Activated B cell treated with CpG ODN at 0.5 μM for 24 hours (primary cell): ENCODE measurements at regions not wholly inside any gene's neighbourhood (a gene's known extent, or its start where the extent isn't known, plus 50 kb on each side); places are given as distances from the start of the nearest gene placed in this dataset.

Experiments used
- ATAC-seq: fragments of 200-7000 bp; cut with Tn5 transposase; one replicate; pipeline ENCODE4 v1.10.0; 2021; ENCODE audit warnings: low read depth, mild to moderate bottlenecking, moderate library complexity
- CTCF ChIA-PET: fragments of 350-600 bp; sonication (Branson Sonifier 250); formaldehyde crosslinking; loops from one replicate; lab custom pipeline; 2021; ENCODE audit warnings: antibody characterized with exemption; lab: Charles Lee
- POLR2A ChIA-PET: fragments of 350-600 bp; sonication (Branson Sonifier 250); formaldehyde crosslinking; loops from one replicate; lab custom pipeline; 2021; ENCODE audit warnings: antibody characterized with exemption; lab: Charles Lee
- DNase-seq: peaks from one replicate; pipeline ENCODE4 v3.0.0; 2022
- H3K27ac Mint-ChIP-seq: one replicate; pipeline ENCODE4 v1.8.0; 2020; ENCODE audit warnings: mixed read lengths
- H3K27me3 Mint-ChIP-seq: one replicate; pipeline ENCODE4 v1.8.0; 2021; ENCODE audit warnings: mixed read lengths
- H3K36me3 Mint-ChIP-seq: one replicate; pipeline ENCODE4 v1.8.0; 2021; ENCODE audit warnings: low read depth, mixed read lengths
- H3K4me1 Mint-ChIP-seq: one replicate; pipeline ENCODE4 v1.8.0; 2021; ENCODE audit warnings: mixed read lengths
- H3K4me3 Mint-ChIP-seq: one replicate; pipeline ENCODE4 v1.8.0; 2020; ENCODE audit warnings: mild to moderate bottlenecking, mixed read lengths
- H3K9me3 Mint-ChIP-seq: one replicate; pipeline ENCODE4 v1.8.0; 2020; ENCODE audit warnings: mixed read lengths
- CTCF ChIP-seq: fragments of 200-600 bp; IDR thresholded peaks from one replicate; pipeline ENCODE4 v1.8.0; 2022; ENCODE audit warnings: antibody characterized with exemption, mild to moderate bottlenecking
- intact Hi-C: fragments of 100-400 bp; cut with micrococcal nuclease; formaldehyde crosslinking; loops from one replicate; pipeline ENCODE4 v1.15.1; 2024

- no peak overlapping the region for H3K27ac Mint-ChIP-seq
- no peak for ATAC-seq
- ChIA-PET POLR2A (no interaction called here), CTCF (no interaction called here)
- no peaks in the 10 kb centered on the region for H3K36me3 Mint-ChIP-seq
- no peaks in the 10 kb centered on the region for H3K4me1 Mint-ChIP-seq
- H3K9me3 Mint-ChIP-seq, result peaks cover 8% of the 10 kb centered on the region
- DNase-seq, result no peak
- no peaks in the 10 kb centered on the region for H3K27me3 Mint-ChIP-seq
- TF ChIP-seq CTCF, result no peak
- intact Hi-C loops, result no loop called here
- no peak overlapping the region for H3K4me3 Mint-ChIP-seq
Observed at GRCh38 chr13:34816245-34816884, 125.7 kb upstream of the NBEA start.

- no peak for TF ChIP-seq CTCF
- H3K27me3 Mint-ChIP-seq, result no peaks in the 10 kb centered on the region
- H3K9me3 Mint-ChIP-seq, result peaks cover 7% of the 10 kb centered on the region
- H3K27ac Mint-ChIP-seq, result no peak overlapping the region
- no peak overlapping the region for H3K4me3 Mint-ChIP-seq
- H3K36me3 Mint-ChIP-seq, result no peaks in the 10 kb centered on the region
- ChIA-PET CTCF (no interaction called here), POLR2A (no interaction called here)
- H3K4me1 Mint-ChIP-seq, result no peaks in the 10 kb centered on the region
- ATAC-seq (no peak), DNase-seq (no peak)
- intact Hi-C loops, result no loop called here
Observed at GRCh38 chr13:34816908-34817665, 125.0 kb upstream of the NBEA start.

GRCh38 chr13:34822650-34823049, 119.4 kb upstream of the NBEA start:
- no peak overlapping the region for H3K4me3 Mint-ChIP-seq
- POLR2A ChIA-PET, result no interaction called here

GRCh38 chr13:34826432-34826831, 115.6 kb upstream of the NBEA start:
- H3K27me3 Mint-ChIP-seq, result no peaks in the 10 kb centered on the region
- ChIA-PET POLR2A (no interaction called here), CTCF (no interaction called here)
- no peak overlapping the region for H3K27ac Mint-ChIP-seq
- H3K4me1 Mint-ChIP-seq, result no peaks in the 10 kb centered on the region
- H3K4me3 Mint-ChIP-seq, result no peak overlapping the region
- no peaks in the 10 kb centered on the region for H3K9me3 Mint-ChIP-seq
- no peaks in the 10 kb centered on the region for H3K36me3 Mint-ChIP-seq
- no peak for DNase-seq
- intact Hi-C loops, result no loop called here
- no peak for TF ChIP-seq CTCF
- no peak for ATAC-seq

More at GRCh38 chr13:34822650-34823049, 119.4 kb upstream of the NBEA start:
- CTCF ChIA-PET, result no interaction called here
- DNase-seq, result no peak
- Mint-ChIP-seq H3K27ac (no peak overlapping the region), H3K36me3 (no peaks in the 10 kb centered on the region), H3K4me1 (no peaks in the 10 kb centered on the region), H3K9me3 (no peaks in the 10 kb centered on the region), H3K27me3 (no peaks in the 10 kb centered on the region)
- no peak for TF ChIP-seq CTCF
- intact Hi-C loops, result no loop called here
- no peak for ATAC-seq

GRCh38 chr13:34833562-34834182, 108.4 kb upstream of the NBEA start:
- TF ChIP-seq CTCF, result no peak
- ATAC-seq (no peak), DNase-seq (no peak)
- no peak overlapping the region for H3K27ac Mint-ChIP-seq
- CTCF ChIA-PET, result no interaction called here
- intact Hi-C loops, result no loop called here
- no peaks in the 10 kb centered on the region for H3K27me3 Mint-ChIP-seq
- no peak overlapping the region for H3K4me3 Mint-ChIP-seq
- H3K9me3 Mint-ChIP-seq, result peaks cover 2% of the 10 kb centered on the region
- POLR2A ChIA-PET, result no interaction called here
- H3K4me1 Mint-ChIP-seq, result no peaks in the 10 kb centered on the region
- H3K36me3 Mint-ChIP-seq, result no peaks in the 10 kb centered on the region
